Right lobe of liver (tissue), 4 donors: ENCODE measurements at regions not wholly inside any gene's neighbourhood (a gene's known extent, or its start where the extent isn't known, plus 50 kb on each side); places are given as distances from the start of the nearest gene placed in this dataset.

Experiments
- POLR2A ChIP-seq: fragments of 450-650 bp; IDR thresholded peaks from one replicate; pipeline ENCODE4 v1.6.1; 2017; ENCODE audit warnings: antibody characterized with exemption, mild to moderate bottlenecking
- TF ChIP-seq, protein P1 (sequence below), 4 donors: fragments of 200-600 bp in 3 of 4; fragments of 450-650 bp in 1 of 4; IDR thresholded peaks; one replicate each; pipeline versions ENCODE4 v1.5.1 to v1.8.0; 2016 to 2022; ENCODE audit warnings: antibody characterized with exemption in 4 of 4, mild to moderate bottlenecking in 2 of 4
- donor health status: DM: no; HTN: no; CAD: no.
- donor health status: DM: no; HTN: no; CAD: no.
- donor health status: DM: no; HTN: yes; CAD: no.

DNA sequence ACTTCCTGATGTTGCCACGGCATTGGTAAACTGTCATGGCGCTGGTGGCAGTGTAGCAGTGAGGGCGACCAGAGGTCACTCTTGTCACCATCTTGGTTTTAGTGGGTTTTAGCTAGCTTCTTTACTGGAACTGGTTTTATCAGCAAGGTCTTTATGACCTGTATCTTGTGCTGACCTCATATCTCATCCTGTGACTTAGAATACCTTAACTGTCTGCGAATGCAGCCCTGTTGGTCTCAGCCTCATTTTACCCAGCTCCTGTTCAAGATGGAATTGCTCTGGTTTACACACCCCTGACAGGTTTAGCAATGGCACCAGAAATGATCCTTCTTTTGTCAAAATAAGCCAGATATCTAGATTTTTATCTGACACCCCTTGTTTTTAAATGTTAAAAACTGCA is 85.3 kb downstream of the ARL4A start:
- TF ChIP-seq, protein P1, sequence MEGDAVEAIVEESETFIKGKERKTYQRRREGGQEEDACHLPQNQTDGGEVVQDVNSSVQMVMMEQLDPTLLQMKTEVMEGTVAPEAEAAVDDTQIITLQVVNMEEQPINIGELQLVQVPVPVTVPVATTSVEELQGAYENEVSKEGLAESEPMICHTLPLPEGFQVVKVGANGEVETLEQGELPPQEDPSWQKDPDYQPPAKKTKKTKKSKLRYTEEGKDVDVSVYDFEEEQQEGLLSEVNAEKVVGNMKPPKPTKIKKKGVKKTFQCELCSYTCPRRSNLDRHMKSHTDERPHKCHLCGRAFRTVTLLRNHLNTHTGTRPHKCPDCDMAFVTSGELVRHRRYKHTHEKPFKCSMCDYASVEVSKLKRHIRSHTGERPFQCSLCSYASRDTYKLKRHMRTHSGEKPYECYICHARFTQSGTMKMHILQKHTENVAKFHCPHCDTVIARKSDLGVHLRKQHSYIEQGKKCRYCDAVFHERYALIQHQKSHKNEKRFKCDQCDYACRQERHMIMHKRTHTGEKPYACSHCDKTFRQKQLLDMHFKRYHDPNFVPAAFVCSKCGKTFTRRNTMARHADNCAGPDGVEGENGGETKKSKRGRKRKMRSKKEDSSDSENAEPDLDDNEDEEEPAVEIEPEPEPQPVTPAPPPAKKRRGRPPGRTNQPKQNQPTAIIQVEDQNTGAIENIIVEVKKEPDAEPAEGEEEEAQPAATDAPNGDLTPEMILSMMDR (IDR thresholded peaks at IDR 0.05), result no peak
- TF ChIP-seq POLR2A, result no peak
